ENCODE measurements at regions not wholly inside any gene's neighbourhood (a gene's known extent, or its start where the extent isn't known, plus 50 kb on each side); places are given as distances from the start of the nearest gene placed in this dataset.

GRCh38 chr1:81414488-81415015 lies 386.2 kb upstream of the ADGRL2 start:
- TF ChIP-seq CTCF (IDR thresholded peaks at IDR 0.05; ENCODE audit: low read length) (peak; percentile 60), EZH2phosphoT487 (IDR thresholded peaks at IDR 0.05; ENCODE audit: low read length) (no peak), EZH2 (optimal IDR thresholded peaks at IDR 0.05; ENCODE audit: low read depth, low read length) (no peak)

All from MM.1S (cell line).